Astrocyte of the cerebellum (primary cell): ENCODE measurements at regions not wholly inside any gene's neighbourhood (a gene's known extent, or its start where the extent isn't known, plus 50 kb on each side); places are given as distances from the start of the nearest gene placed in this dataset.

Experiments used
- DNase-seq: peaks from one replicate; pipeline ENCODE4 v3.0.0-alpha.2; 2011; ENCODE audit warnings: low read depth
- H3K4me3 ChIP-seq: 2 replicates; pipeline ENCODE4 v1.5.1; 2011; ENCODE audit warnings: mild to moderate bottlenecking, low read depth, low read length, moderate library complexity
- CTCF ChIP-seq: IDR thresholded peaks from 2 replicates; pipeline ENCODE4 v1.5.1; 2012; ENCODE audit warnings: low read length, low read depth, moderate library complexity, mild to moderate bottlenecking; ENCODE audit errors: missing control alignments
- in situ Hi-C: cut with HindIII; loops from 2 replicates; pipeline ENCODE4 v1.10.0; 2017; ENCODE audit warnings: low sequenced_read_pairs

GRCh38 chr9:16119261-16120230, 566.7 kb downstream of the CCDC171 start:
- no peak for DNase-seq
- in situ Hi-C loops: no loop called here
- H3K4me3 ChIP-seq: no peak overlapping the region
- TF ChIP-seq CTCF: no peak

DNA sequence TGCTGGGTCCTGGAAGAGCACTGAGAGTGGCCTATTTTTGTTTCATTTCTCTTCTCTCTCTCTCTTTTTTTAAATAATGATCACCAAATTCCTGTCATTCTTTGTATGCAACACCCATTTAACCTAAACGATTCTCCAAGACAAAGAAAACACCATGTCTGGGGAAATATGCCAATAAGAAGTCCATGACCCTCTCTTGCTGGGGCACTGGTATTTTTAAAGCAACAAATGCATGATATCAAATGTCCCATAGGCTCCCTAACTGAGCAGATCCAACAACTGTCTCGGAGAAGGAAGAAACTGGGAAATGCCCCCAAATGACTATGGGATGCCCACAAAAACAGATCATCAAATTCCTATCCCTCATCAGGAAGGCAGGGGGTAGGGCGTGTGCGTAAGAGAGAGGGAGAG, 567.4 kb downstream of the CCDC171 start:
- TF ChIP-seq CTCF: no peak
- no peak for DNase-seq
- in situ Hi-C loops: no loop called here
- H3K4me3 ChIP-seq: no peak overlapping the region

- in situ Hi-C loops: no loop called here
- H3K4me3 ChIP-seq: no peak overlapping the region
Observed at GRCh38 chr9:16120727-16121126, 567.9 kb downstream of the CCDC171 start.

GRCh38 chr9:16121168-16121567, 568.3 kb downstream of the CCDC171 start:
- in situ Hi-C loops: no loop called here
- DNase-seq: no peak
- TF ChIP-seq CTCF: no peak
- no peak overlapping the region for H3K4me3 ChIP-seq

More at GRCh38 chr9:16120727-16121126, 567.9 kb downstream of the CCDC171 start:
- no peak for DNase-seq
- no peak for TF ChIP-seq CTCF

DNA sequence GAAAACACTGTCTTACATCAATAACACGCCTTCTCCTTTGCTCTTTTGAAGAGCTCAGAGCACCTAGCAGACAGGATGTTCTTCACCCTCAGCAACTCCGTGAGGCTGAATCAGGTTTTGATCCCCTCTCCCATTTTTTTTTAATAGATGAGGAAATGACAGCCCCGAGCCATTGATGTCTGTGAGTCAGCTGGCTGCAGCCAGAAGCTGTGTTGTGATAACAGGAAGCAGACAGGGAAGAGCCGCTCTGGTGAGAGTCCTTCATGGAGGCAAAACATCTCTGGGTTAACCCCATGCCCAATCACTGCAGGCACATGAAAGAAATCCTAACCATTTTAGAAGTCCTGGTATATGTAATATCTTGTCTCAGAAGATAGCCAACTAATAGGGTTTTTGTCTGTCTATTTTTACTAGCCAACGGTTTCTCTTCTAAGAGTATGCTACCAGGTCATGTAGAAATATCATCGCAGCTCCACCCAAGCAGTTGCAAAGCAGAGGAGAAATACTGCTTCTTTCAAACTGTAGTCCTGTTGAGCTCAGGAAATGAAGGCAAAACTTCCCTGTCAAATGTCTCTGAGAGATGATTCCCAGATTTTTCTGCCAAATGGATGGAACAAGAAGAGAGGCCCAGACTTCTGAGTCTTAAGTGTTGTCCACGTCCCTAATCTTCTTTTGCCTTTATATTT, 568.9 kb downstream of the CCDC171 start:
- DNase-seq: no peak

More for the DNA sequence above, 568.9 kb downstream of the CCDC171 start:
- no peak for TF ChIP-seq CTCF
- in situ Hi-C loops: no loop called here
- H3K4me3 ChIP-seq: no peak overlapping the region
